GM23248 (cell line): ENCODE measurements at regions not wholly inside any gene's neighbourhood (a gene's known extent, or its start where the extent isn't known, plus 50 kb on each side); places are given as distances from the start of the nearest gene placed in this dataset.

Experiments used
- EZH2 ChIP-seq: fragments of 200-600 bp; sonication (generic); IDR thresholded peaks from 2 replicates; pipeline ENCODE4 v1.6.1; 2018; ENCODE audit warnings: antibody characterized with exemption, mild to moderate bottlenecking; ENCODE audit not compliant: insufficient read depth, poor library complexity, severe bottlenecking
- EZH2phosphoT487 ChIP-seq: fragments of 200-600 bp; sonication (generic); IDR thresholded peaks from 2 replicates; pipeline ENCODE4 v1.6.1; 2018; ENCODE audit warnings: antibody characterized with exemption, moderate library complexity, mild to moderate bottlenecking, low read depth; ENCODE audit not compliant: insufficient read depth

GRCh38 chr4:132592850-132593249 is 556.2 kb upstream of the PCDH10 start:
- TF ChIP-seq EZH2 (no peak), EZH2phosphoT487 (no peak)
